Stimulated activated CD4-positive, alpha-beta T cell treated with anti-CD3 and anti-CD28 coated beads, TNF-alpha, amount 100 ng/mL, for 1 hour (primary cell): ENCODE measurements at regions not wholly inside any gene's neighbourhood (a gene's known extent, or its start where the extent isn't known, plus 50 kb on each side); places are given as distances from the start of the nearest gene placed in this dataset.

Experiments used
- DNase-seq, 3 donors: peaks; one replicate each; pipeline ENCODE4 v3.0.0-alpha.2; 2020; ENCODE audit warnings: low read depth in 3 of 3, low spot score in 1 of 3

GRCh38 chr7:106606120-106606519 lies 54.8 kb downstream of the CCDC71L start:
- DNase-seq: no peak

GRCh38 chr7:106604971-106605370 lies 56.0 kb downstream of the CCDC71L start:
- DNase-seq: no peak

- no peak for DNase-seq
These were observed 56.5 kb downstream of the CCDC71L start for GRCh38 chr7:106604303-106604924.

GRCh38 chr7:106603346-106603745 lies 57.6 kb downstream of the CCDC71L start:
- DNase-seq: no peak

GRCh38 chr7:106602062-106602461 lies 58.9 kb downstream of the CCDC71L start:
- DNase-seq: no peak

- no peak for DNase-seq
These were observed 60.2 kb downstream of the CCDC71L start for GRCh38 chr7:106600569-106601373.

- no peak for DNase-seq
These were observed 61.6 kb downstream of the CCDC71L start for GRCh38 chr7:106599343-106599698.

GRCh38 chr7:106598663-106599342 lies 62.2 kb downstream of the CCDC71L start:
- DNase-seq: peak; percentile 11 to 29 (median 20)

- no peak for DNase-seq
These were observed 63.0 kb downstream of the CCDC71L start for GRCh38 chr7:106597751-106598546.

GRCh38 chr7:106597014-106597413 lies 63.9 kb downstream of the CCDC71L start:
- DNase-seq: no peak

GRCh38 chr7:106595922-106596321 lies 65.0 kb downstream of the CCDC71L start:
- DNase-seq: no peak

- DNase-seq: no peak
These were observed 67.9 kb downstream of the CCDC71L start for GRCh38 chr7:106593028-106593417.

- DNase-seq: no peak
These were observed 68.5 kb downstream of the CCDC71L start for GRCh38 chr7:106592282-106593027.

GRCh38 chr7:106591146-106591545 lies 69.8 kb downstream of the CCDC71L start:
- no peak for DNase-seq

GRCh38 chr7:106590209-106590816 lies 70.6 kb downstream of the CCDC71L start:
- DNase-seq: no peak

GRCh38 chr7:106589198-106589879 lies 71.6 kb downstream of the CCDC71L start:
- DNase-seq: no peak

- no peak for DNase-seq
These were observed 72.3 kb downstream of the CCDC71L start for GRCh38 chr7:106588422-106589197.

GRCh38 chr7:106584914-106585759 lies 75.8 kb downstream of the CCDC71L start:
- DNase-seq: no peak
